HG03521 (cell line): ENCODE measurements at regions not wholly inside any gene's neighbourhood (a gene's known extent, or its start where the extent isn't known, plus 50 kb on each side); places are given as distances from the start of the nearest gene placed in this dataset.

Experiments
- ATAC-seq: cut with Tn5 transposase; IDR thresholded peaks from one replicate; pipeline ENCODE4 v1.9.1; 2021; ENCODE audit warnings: mild to moderate bottlenecking, moderate library complexity; ENCODE audit not compliant: unreplicated experiment

- ATAC-seq, result no peak
These were observed 96.3 kb upstream of the SPRY2 start for GRCh38 chr13:80437231-80437630.

- ATAC-seq, result no peak
These were observed 95.7 kb upstream of the SPRY2 start for GRCh38 chr13:80436571-80437169.

- no peak for ATAC-seq
These were observed 89.6 kb upstream of the SPRY2 start for GRCh38 chr13:80430561-80430960.

- no peak for ATAC-seq
These were observed 87.6 kb upstream of the SPRY2 start for GRCh38 chr13:80428349-80429096.

DNA sequence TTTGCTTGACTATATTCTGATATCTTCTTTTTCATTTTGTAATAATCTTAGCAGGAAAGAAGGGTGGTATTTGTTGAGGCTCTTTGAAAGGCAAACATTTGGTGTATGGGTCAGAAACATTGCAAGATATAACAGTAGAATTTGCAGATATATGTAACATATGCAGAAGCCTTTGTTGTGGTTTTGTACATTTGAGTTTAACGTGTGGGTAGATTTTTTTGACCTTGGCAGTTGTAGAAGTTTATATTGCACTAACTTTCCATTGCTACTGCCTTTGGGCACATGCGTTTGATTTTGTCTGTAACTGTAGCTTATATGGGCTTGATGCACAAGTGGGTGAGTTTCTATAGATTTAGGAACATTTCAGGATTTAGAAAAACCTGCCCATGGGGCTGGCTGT, 78.5 kb upstream of the SPRY2 start:
- no peak for ATAC-seq

GRCh38 chr13:80413611-80414010, 72.7 kb upstream of the SPRY2 start:
- ATAC-seq, result no peak

DNA sequence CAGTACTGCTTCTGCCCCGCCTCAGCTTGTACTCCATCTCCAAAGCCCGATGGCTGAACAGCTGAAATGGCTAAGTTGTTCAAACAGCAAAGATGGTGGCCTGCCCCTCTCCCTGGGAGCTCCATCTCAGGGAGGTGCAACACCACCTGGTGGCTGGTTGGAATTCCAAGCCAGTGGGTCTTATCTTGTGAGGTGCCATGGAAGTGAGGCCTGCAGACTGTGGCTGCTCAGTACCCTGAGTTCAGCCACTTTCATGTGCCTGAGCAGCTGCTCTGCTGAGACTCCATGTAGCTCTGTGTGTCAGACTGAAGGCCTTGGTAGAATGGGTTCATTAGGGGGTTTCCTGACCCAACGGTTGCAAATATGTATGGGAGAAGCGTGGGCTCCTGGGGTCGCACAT, 67.3 kb upstream of the SPRY2 start:
- ATAC-seq, result no peak

DNA sequence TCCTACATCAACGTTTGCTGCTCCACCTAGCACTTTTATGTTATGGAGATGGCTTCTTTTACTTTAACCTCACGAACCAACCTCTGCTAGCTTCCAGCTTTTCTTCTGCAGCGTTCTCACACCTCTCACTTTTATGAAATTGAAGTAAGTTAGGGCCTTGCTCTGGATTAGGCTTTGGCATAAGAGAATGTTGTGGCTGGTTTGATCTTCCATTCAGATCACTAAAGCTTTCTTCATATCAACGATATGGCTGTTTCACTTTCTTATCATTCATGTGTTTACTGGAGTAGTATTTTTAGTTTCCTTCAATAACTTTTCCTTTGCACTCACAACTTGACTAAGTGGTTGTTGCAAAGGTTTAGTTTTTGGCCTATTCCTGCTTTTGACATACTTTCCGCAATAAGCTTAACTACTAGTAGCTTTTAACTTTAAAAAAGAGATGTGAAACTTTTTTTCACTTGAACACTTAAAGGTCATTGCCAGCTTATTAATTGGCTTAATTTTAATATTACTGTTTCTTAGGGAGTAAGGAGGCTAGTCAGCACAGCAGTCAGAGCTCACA, 60.0 kb upstream of the SPRY2 start:
- ATAC-seq, result peak; percentile 36

DNA sequence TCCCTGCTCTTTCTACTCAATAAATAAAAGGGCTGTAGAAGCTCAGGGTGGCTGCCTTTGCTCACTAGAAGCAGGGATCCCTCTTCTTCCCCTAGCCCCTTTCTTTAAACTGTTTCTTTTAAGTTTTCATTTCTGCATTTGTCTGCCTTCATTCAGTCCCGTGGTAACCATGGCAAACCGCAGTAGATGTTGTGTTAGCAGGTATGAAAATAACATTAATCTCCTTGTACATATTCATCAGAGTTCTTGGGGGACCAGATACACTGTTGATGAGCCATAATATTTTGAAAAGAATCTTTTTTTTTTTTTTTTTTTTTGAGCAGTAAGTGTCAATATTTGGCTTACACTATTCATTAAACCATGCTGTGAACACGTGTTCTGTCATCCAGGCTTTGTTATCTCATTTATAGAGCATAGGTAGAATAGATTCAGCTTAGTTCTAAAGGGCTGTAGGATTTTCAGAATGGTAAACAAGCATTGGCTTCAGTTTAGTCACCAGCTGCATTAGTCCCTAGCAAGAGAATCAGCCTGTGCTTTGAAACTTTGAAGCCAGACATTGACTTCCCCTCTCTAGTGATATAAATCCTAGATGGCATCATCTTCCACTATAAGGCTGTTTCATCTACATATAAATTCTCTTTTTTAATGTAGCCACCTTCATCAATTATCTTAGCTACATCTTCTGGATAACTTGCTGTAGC, 59.4 kb upstream of the SPRY2 start:
- ATAC-seq, result peak; percentile 43

GRCh38 chr13:80399340-80400163, 58.6 kb upstream of the SPRY2 start:
- no peak for ATAC-seq
